CD4-positive, alpha-beta T cell (primary cell): ENCODE measurements at regions not wholly inside any gene's neighbourhood (a gene's known extent, or its start where the extent isn't known, plus 50 kb on each side); places are given as distances from the start of the nearest gene placed in this dataset.

ENCODE experiments used
- ATAC-seq: fragments of 200-7000 bp; cut with Tn5 transposase; one replicate; pipeline ENCODE4 v1.10.0; 2022; ENCODE audit warnings: mild to moderate bottlenecking; ENCODE audit not compliant: poor library complexity
- CTCF ChIA-PET: fragments of 350-600 bp; sonication (Branson Sonifier 250); formaldehyde crosslinking; loops from one replicate; lab custom pipeline; 2021; ENCODE audit warnings: antibody characterized with exemption, inconsistent platforms; lab: Charles Lee
- POLR2A ChIA-PET: fragments of 350-600 bp; sonication (Branson Sonifier 250); formaldehyde crosslinking; loops from one replicate; lab custom pipeline; 2021; ENCODE audit warnings: antibody characterized with exemption, inconsistent platforms; lab: Charles Lee
- DNase-seq, 14 experiments: peaks; one replicate each; pipeline ENCODE4 v3.0.0-alpha.2; 2013 to 2020; ENCODE audit warnings: mixed read lengths in 2 of 14
- H3K27ac ChIP-seq, 2 donors: one replicate each; pipeline versions ENCODE4 v1.5.1 to v1.7.0; 2013; ENCODE audit warnings: low read length in 2 of 2, low read depth in 1 of 2, mild to moderate bottlenecking in 1 of 2
- H3K27me3 ChIP-seq, 2 experiments: 1 replicate in 1 of 2; 2 replicates in 1 of 2; pipeline versions ENCODE4 v1.6.1 to v1.7.0; 2013; ENCODE audit warnings: low read length in 2 of 2, control low read depth in 1 of 2, mild to moderate bottlenecking in 1 of 2, moderate library complexity in 1 of 2; ENCODE audit not compliant: insufficient read depth in 2 of 2, control insufficient read depth in 1 of 2
- H3K36me3 ChIP-seq: one replicate; pipeline ENCODE4 v1.6.1; 2013; ENCODE audit warnings: low read length, control low read depth; ENCODE audit not compliant: insufficient read depth
- H3K4me1 ChIP-seq: one replicate; pipeline ENCODE4 v1.6.1; 2013; ENCODE audit warnings: low read length, control low read depth; ENCODE audit not compliant: insufficient read depth
- H3K4me3 ChIP-seq: one replicate; pipeline ENCODE4 v1.5.1; 2013; ENCODE audit warnings: mild to moderate bottlenecking, low read length, moderate library complexity
- H3K9me3 ChIP-seq, 2 experiments: 1 replicate in 1 of 2; 2 replicates in 1 of 2; pipeline versions ENCODE4 v1.6.1 to v1.7.0; 2013; ENCODE audit warnings: low read length in 2 of 2, mild to moderate bottlenecking in 2 of 2, control low read depth in 1 of 2, moderate library complexity in 1 of 2; ENCODE audit not compliant: control insufficient read depth in 1 of 2, insufficient read depth in 1 of 2
- H3K27ac Mint-ChIP-seq: one replicate; pipeline ENCODE4 v1.8.0; 2020; ENCODE audit warnings: mixed read lengths
- H3K27me3 Mint-ChIP-seq: one replicate; pipeline ENCODE4 v1.8.0; 2021; ENCODE audit warnings: mixed read lengths
- H3K36me3 Mint-ChIP-seq: one replicate; pipeline ENCODE4 v1.8.0; 2021; ENCODE audit warnings: low read depth, mixed read lengths
- H3K4me1 Mint-ChIP-seq: one replicate; pipeline ENCODE4 v1.8.0; 2021; ENCODE audit warnings: low read depth, mixed read lengths
- H3K4me3 Mint-ChIP-seq: one replicate; pipeline ENCODE4 v1.8.0; 2020; ENCODE audit warnings: mild to moderate bottlenecking, mixed read lengths
- H3K9me3 Mint-ChIP-seq: one replicate; pipeline ENCODE4 v1.8.0; 2020; ENCODE audit warnings: mixed read lengths
- CTCF ChIP-seq: fragments of 200-600 bp; IDR thresholded peaks from one replicate; pipeline ENCODE4 v1.8.0; 2022; ENCODE audit warnings: antibody characterized with exemption, mild to moderate bottlenecking
- intact Hi-C, 2 experiments: fragments of 100-400 bp; cut with DNase I in 1 of 2; cut with micrococcal nuclease in 1 of 2; formaldehyde crosslinking; loops; one replicate each; pipeline versions ENCODE4 v1.15.1 to v1.9.0; 2023 to 2025; cut with DNase I, micrococcal nuclease

- ChIA-PET POLR2A (no interaction called here), CTCF (no interaction called here)
- Histone ChIP-seq H3K4me3 (no peak overlapping the region), H3K27ac (no peak overlapping the region), H3K36me3 (no peaks in the 10 kb centered on the region), H3K4me1 (no peaks in the 10 kb centered on the region), H3K9me3 (peaks cover 0 to 13% of the 10 kb centered on the region in 2 experiments), H3K27me3 (no peaks in the 10 kb centered on the region)
- Mint-ChIP-seq H3K9me3 (peaks cover 4% of the 10 kb centered on the region), H3K27me3 (no peaks in the 10 kb centered on the region), H3K4me1 (no peaks in the 10 kb centered on the region), H3K4me3 (no peak overlapping the region), H3K27ac (no peak overlapping the region), H3K36me3 (no peaks in the 10 kb centered on the region)
- no peak for TF ChIP-seq CTCF
- intact Hi-C loops = no loop called here
- no peak for DNase-seq
- ATAC-seq = no peak
Measured at GRCh38 chr20:55500130-55500529, 505.2 kb downstream of the CBLN4 start.

GRCh38 chr20:55488593-55488992 is 516.7 kb downstream of the CBLN4 start:
- Mint-ChIP-seq H3K4me3 (no peak overlapping the region), H3K27ac (no peak overlapping the region), H3K36me3 (no peaks in the 10 kb centered on the region), H3K9me3 (peaks cover 7% of the 10 kb centered on the region), H3K27me3 (no peaks in the 10 kb centered on the region), H3K4me1 (no peaks in the 10 kb centered on the region)
- Histone ChIP-seq H3K27ac (no peak overlapping the region), H3K4me3 (no peak overlapping the region), H3K27me3 (no peaks in the 10 kb centered on the region), H3K9me3 (peaks cover 0 to 5% of the 10 kb centered on the region in 2 experiments), H3K4me1 (no peaks in the 10 kb centered on the region), H3K36me3 (no peaks in the 10 kb centered on the region)
- DNase-seq (no peak), ATAC-seq (no peak)
- intact Hi-C loops = no loop called here
- ChIA-PET CTCF (no interaction called here), POLR2A (no interaction called here)
- TF ChIP-seq CTCF = no peak

GRCh38 chr20:55478724-55479450 is 526.4 kb downstream of the CBLN4 start:
- Histone ChIP-seq H3K4me3 (no peak overlapping the region), H3K36me3 (no peaks in the 10 kb centered on the region), H3K4me1 (no peaks in the 10 kb centered on the region), H3K27ac (no peak overlapping the region), H3K9me3 (peaks cover 0 to 6% of the 10 kb centered on the region in 2 experiments), H3K27me3 (no peaks in the 10 kb centered on the region)
- no peaks in the 10 kb centered on the region for H3K4me1 Mint-ChIP-seq
- H3K9me3 Mint-ChIP-seq = peaks cover 5% of the 10 kb centered on the region
- ATAC-seq (no peak), DNase-seq (no peak)
- intact Hi-C loops = no loop called here
- no peak overlapping the region for H3K4me3 Mint-ChIP-seq
- TF ChIP-seq CTCF = no peak
- POLR2A ChIA-PET = no interaction called here
- CTCF ChIA-PET = no interaction called here
- no peaks in the 10 kb centered on the region for H3K27me3 Mint-ChIP-seq
- H3K27ac Mint-ChIP-seq = no peak overlapping the region
- no peaks in the 10 kb centered on the region for H3K36me3 Mint-ChIP-seq
